Inferior parietal cortex (tissue), 1 donor: ENCODE measurements at regions not wholly inside any gene's neighbourhood (a gene's known extent, or its start where the extent isn't known, plus 50 kb on each side); places are given as distances from the start of the nearest gene placed in this dataset.

Source experiments
- DNase-seq: peaks from one replicate; pipeline ENCODE4 v3.0.0-alpha.2; 2016; ENCODE audit errors: extremely low spot score

- no peak for DNase-seq
These were observed 360.8 kb upstream of the PROK2 start for GRCh38 chr3:72145506-72146380.

GRCh38 chr3:72144773-72145505 is 360.0 kb upstream of the PROK2 start:
- no peak for DNase-seq

- no peak for DNase-seq
These were observed 359.2 kb upstream of the PROK2 start for GRCh38 chr3:72143966-72144717.

GRCh38 chr3:72143322-72143721 is 358.4 kb upstream of the PROK2 start:
- no peak for DNase-seq

GRCh38 chr3:72142028-72142427 is 357.1 kb upstream of the PROK2 start:
- no peak for DNase-seq

GRCh38 chr3:72141264-72141663 is 356.3 kb upstream of the PROK2 start:
- no peak for DNase-seq

- DNase-seq: no peak
These were observed 354.4 kb upstream of the PROK2 start for GRCh38 chr3:72139316-72139715.

GRCh38 chr3:72137865-72138861 is 353.2 kb upstream of the PROK2 start:
- no peak for DNase-seq

GRCh38 chr3:72135636-72136035 is 350.7 kb upstream of the PROK2 start:
- no peak for DNase-seq

GRCh38 chr3:72134989-72135451 is 350.1 kb upstream of the PROK2 start:
- DNase-seq: no peak

GRCh38 chr3:72133329-72134011 is 348.5 kb upstream of the PROK2 start:
- no peak for DNase-seq

- DNase-seq: no peak
These were observed 347.0 kb upstream of the PROK2 start for GRCh38 chr3:72131899-72132298.

- DNase-seq: no peak
These were observed 345.6 kb upstream of the PROK2 start for GRCh38 chr3:72130565-72130964.

GRCh38 chr3:72129501-72130094 is 344.6 kb upstream of the PROK2 start:
- no peak for DNase-seq

- DNase-seq: no peak
These were observed 344.0 kb upstream of the PROK2 start for GRCh38 chr3:72128921-72129320.

GRCh38 chr3:72127844-72128243 is 342.9 kb upstream of the PROK2 start:
- no peak for DNase-seq

GRCh38 chr3:72127224-72127612 is 342.3 kb upstream of the PROK2 start:
- DNase-seq: no peak

GRCh38 chr3:72126441-72127223 is 341.7 kb upstream of the PROK2 start:
- no peak for DNase-seq

- no peak for DNase-seq
These were observed 339.0 kb upstream of the PROK2 start for GRCh38 chr3:72123908-72124441.
